ENCODE measurements at regions not wholly inside any gene's neighbourhood (a gene's known extent, or its start where the extent isn't known, plus 50 kb on each side); places are given as distances from the start of the nearest gene placed in this dataset.

DNA sequence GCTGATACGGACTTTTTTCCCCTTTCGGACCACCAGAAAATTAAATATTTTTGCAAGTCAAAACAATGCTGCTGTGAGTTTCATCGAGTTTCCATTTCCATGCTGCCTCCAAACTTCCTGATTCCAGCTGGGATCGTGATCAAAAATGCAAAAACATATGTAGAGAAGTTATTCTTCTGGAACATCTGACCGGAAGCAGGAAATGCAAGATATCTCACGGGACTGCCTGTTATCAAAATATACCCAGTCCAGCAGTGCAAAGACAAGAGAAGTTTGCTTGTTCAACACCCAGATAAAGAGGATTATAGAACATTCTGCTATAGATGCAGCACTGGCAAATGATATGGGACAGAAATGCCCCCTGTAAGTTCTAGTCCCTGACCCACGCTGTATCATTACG, 726.7 kb upstream of the NR2F2 start:
- no peaks in the 10 kb centered on the region for H3K27me3 ChIP-seq (replicated peaks; ENCODE audit: insufficient read depth, low read depth, low read length, poor library complexity)
- peak overlapping the region; percentile 78 for H3K27ac ChIP-seq (ENCODE audit: low read depth, low read length, poor library complexity, severe bottlenecking)
- H3K4me1 ChIP-seq (ENCODE audit: insufficient read depth, low read length, poor library complexity, severe bottlenecking), result peaks cover 45% of the 10 kb centered on the region
- DNase-seq (ENCODE audit: low spot score), result peak; percentile 95
- H3K4me3 ChIP-seq (ENCODE audit: low read depth, low read length, poor library complexity, severe bottlenecking), result peak overlapping the region; percentile 17
- CTCF ChIA-PET, result no interaction called here
- POLR2A ChIA-PET (ENCODE audit: low non-redundant PET), result no interaction called here
- H3K9me3 ChIP-seq (ENCODE audit: low read depth, low read length, poor library complexity, severe bottlenecking), result peaks cover 15% of the 10 kb centered on the region
- no TSS peak for BruUV-seq (replicated peaks)
- TF ChIP-seq, protein P1, sequence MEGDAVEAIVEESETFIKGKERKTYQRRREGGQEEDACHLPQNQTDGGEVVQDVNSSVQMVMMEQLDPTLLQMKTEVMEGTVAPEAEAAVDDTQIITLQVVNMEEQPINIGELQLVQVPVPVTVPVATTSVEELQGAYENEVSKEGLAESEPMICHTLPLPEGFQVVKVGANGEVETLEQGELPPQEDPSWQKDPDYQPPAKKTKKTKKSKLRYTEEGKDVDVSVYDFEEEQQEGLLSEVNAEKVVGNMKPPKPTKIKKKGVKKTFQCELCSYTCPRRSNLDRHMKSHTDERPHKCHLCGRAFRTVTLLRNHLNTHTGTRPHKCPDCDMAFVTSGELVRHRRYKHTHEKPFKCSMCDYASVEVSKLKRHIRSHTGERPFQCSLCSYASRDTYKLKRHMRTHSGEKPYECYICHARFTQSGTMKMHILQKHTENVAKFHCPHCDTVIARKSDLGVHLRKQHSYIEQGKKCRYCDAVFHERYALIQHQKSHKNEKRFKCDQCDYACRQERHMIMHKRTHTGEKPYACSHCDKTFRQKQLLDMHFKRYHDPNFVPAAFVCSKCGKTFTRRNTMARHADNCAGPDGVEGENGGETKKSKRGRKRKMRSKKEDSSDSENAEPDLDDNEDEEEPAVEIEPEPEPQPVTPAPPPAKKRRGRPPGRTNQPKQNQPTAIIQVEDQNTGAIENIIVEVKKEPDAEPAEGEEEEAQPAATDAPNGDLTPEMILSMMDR (conservative IDR thresholded peaks at IDR 0.05; ENCODE audit: low read depth, low read length), result no peak
- TF ChIP-seq EZH2 (IDR thresholded peaks at IDR 0.05; ENCODE audit: borderline replicate concordance, low read depth, low read length, poor library complexity, severe bottlenecking), result no peak
- H3K36me3 ChIP-seq (ENCODE audit: insufficient read depth, low read length, poor library complexity, severe bottlenecking), result no peaks in the 10 kb centered on the region
- intact Hi-C loops (cut with micrococcal nuclease; ENCODE audit: unreplicated experiment), result loop anchor here (2.0 to 10.0 kb wide), 3 partner anchors 47 to 1233 kb away; no protein-coding TSS in a partner anchor

DNA sequence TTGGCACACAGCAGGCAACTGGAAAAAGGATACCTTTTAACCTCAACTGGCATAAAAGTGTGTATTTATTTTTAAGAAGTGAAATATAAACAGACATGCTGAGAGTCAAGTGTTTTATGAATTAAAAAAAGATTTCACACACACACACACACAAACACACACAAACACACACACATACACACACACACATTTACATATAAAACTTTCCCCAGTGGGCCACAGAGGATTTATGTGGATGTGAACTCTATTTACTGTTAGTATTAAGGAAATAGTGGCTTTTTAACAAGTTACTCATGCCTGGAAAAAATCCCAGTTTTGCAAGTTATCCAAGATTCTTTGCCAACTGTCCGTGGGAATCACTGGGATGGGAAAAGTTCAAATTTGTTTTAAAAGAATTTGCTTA, 725.9 kb upstream of the NR2F2 start:
- H3K36me3 ChIP-seq (ENCODE audit: insufficient read depth, low read length, poor library complexity, severe bottlenecking), result no peaks in the 10 kb centered on the region
- H3K27me3 ChIP-seq (replicated peaks; ENCODE audit: insufficient read depth, low read depth, low read length, poor library complexity), result no peaks in the 10 kb centered on the region
- intact Hi-C loops (cut with micrococcal nuclease; ENCODE audit: unreplicated experiment), result loop anchor here (5.0 to 10.0 kb wide), 2 partner anchors 720 to 1233 kb away; no protein-coding TSS in a partner anchor
- DNase-seq (ENCODE audit: low spot score), result peak; percentile 45
- no peak overlapping the region for H3K4me3 ChIP-seq (ENCODE audit: low read depth, low read length, poor library complexity, severe bottlenecking)
- POLR2A ChIA-PET (ENCODE audit: low non-redundant PET), result no interaction called here
- BruUV-seq (replicated peaks), result no TSS peak
- H3K9me3 ChIP-seq (ENCODE audit: low read depth, low read length, poor library complexity, severe bottlenecking), result peaks cover 15% of the 10 kb centered on the region
- peak overlapping the region; percentile 78 for H3K27ac ChIP-seq (ENCODE audit: low read depth, low read length, poor library complexity, severe bottlenecking)
- CTCF ChIA-PET, result no interaction called here
- no peak for TF ChIP-seq EZH2 (IDR thresholded peaks at IDR 0.05; ENCODE audit: borderline replicate concordance, low read depth, low read length, poor library complexity, severe bottlenecking)
- TF ChIP-seq, protein P1 (conservative IDR thresholded peaks at IDR 0.05; ENCODE audit: low read depth, low read length), result no peak
- peaks cover 50% of the 10 kb centered on the region for H3K4me1 ChIP-seq (ENCODE audit: insufficient read depth, low read length, poor library complexity, severe bottlenecking)

DNA sequence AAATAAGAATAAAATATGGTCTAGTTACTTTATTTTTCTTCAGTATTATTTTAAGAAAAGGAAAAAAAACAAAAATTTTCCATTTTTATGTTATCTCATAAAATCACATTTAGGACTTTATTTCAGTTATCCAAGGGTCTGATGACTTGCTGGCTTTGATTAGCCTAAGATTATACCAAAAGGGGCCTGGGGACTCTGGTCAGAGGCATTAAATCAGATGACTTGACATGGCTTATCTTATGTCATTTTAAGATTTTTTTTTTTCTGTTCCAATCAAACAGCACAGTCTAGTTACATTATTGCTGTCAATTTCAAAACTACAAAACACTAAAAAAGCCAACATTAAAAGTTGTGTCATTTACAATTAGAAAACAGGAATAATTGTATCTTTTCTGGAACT, 725.4 kb upstream of the NR2F2 start:
- ChIA-PET POLR2A (ENCODE audit: low non-redundant PET) (no interaction called here), CTCF (no interaction called here)
- Histone ChIP-seq H3K4me3 (ENCODE audit: low read depth, low read length, poor library complexity, severe bottlenecking) (no peak overlapping the region), H3K9me3 (ENCODE audit: low read depth, low read length, poor library complexity, severe bottlenecking) (peaks cover 10% of the 10 kb centered on the region), H3K27me3 (replicated peaks; ENCODE audit: insufficient read depth, low read depth, low read length, poor library complexity) (no peaks in the 10 kb centered on the region), H3K27ac (ENCODE audit: low read depth, low read length, poor library complexity, severe bottlenecking) (peak overlapping the region; percentile 78), H3K36me3 (ENCODE audit: insufficient read depth, low read length, poor library complexity, severe bottlenecking) (no peaks in the 10 kb centered on the region), H3K4me1 (ENCODE audit: insufficient read depth, low read length, poor library complexity, severe bottlenecking) (peaks cover 55% of the 10 kb centered on the region)
- TF ChIP-seq EZH2 (IDR thresholded peaks at IDR 0.05; ENCODE audit: borderline replicate concordance, low read depth, low read length, poor library complexity, severe bottlenecking), result no peak
- TF ChIP-seq, protein P1 (conservative IDR thresholded peaks at IDR 0.05; ENCODE audit: low read depth, low read length), result no peak
- no peak for DNase-seq (ENCODE audit: low spot score)
- no TSS peak for BruUV-seq (replicated peaks)
- intact Hi-C loops (cut with micrococcal nuclease; ENCODE audit: unreplicated experiment), result loop anchor here (10.0 kb wide), 1 partner anchor 720 kb away; no protein-coding TSS in a partner anchor
